ENCODE measurements at regions not wholly inside any gene's neighbourhood (a gene's known extent, or its start where the extent isn't known, plus 50 kb on each side); places are given as distances from the start of the nearest gene placed in this dataset.

DNA sequence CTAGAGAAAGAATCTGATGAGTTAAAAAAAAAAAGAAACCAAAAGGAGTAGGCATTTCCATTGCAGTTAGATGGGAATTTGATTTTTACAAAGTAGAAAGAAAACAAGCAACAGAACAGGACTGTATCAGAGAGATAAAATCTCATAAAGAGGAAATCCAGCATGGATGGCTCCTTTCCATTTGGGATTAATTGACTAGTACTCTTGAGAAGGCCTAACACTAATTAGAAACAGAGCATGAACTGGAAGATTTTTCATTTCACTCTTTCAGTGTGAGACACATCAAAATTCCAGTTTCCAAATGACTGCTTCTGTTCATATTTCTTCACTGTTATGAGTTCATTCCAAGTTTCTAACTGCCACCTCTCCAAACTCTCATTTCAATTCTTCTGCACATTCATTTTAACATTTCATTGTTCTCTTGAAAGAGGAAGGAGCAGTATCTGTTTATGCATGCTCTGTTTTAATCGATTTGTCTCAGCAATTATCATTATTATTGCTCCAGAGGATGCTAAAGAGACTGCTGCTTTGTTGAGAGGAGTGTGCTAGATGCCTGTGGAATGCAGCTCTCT is 108.8 kb upstream of the PIEZO2 start:
- DNase-seq (ENCODE audit: low spot score), result no peak
- intact Hi-C loops (cut with DNase I), result no loop called here

DNA sequence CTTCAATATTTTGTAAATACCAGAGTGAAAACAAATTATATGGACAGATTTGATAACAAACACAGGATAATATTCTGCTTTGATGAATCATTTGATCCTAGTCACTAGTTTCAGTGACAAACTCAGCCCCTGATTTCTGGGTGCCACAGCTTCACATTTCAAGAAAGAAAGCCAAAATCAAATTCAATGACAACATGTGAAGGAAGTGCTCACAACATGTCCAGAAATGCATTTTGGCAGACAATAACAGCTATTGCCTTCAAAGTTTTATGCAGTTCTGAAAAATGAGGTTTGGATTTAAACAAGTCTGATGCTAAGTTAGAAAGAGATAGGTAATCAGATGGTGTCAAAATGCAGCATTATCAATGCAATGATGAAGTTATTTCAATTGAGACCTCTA is 106.9 kb upstream of the PIEZO2 start:
- DNase-seq (ENCODE audit: low spot score), result no peak
- intact Hi-C loops (cut with DNase I), result no loop called here

DNA sequence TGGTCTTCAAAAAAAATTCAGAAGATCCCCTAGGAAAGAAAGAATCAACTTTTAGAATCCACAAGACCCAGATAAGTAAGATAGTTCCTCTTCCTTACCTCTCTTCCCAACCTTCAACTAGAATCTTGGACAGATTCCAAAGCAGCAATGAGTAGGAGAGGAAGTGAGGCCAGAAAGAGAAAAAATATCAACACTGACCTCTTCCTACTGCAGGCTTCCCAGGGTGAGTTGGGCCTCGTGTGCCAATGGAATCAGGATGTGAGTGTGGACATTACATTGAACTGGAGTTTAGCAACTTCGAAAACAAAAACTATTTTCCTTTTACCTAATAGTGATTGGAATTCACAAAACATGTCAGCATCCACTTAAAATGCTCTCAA is 102.5 kb upstream of the PIEZO2 start:
- intact Hi-C loops (cut with DNase I), result no loop called here
- no peak for DNase-seq (ENCODE audit: low spot score)

DNA sequence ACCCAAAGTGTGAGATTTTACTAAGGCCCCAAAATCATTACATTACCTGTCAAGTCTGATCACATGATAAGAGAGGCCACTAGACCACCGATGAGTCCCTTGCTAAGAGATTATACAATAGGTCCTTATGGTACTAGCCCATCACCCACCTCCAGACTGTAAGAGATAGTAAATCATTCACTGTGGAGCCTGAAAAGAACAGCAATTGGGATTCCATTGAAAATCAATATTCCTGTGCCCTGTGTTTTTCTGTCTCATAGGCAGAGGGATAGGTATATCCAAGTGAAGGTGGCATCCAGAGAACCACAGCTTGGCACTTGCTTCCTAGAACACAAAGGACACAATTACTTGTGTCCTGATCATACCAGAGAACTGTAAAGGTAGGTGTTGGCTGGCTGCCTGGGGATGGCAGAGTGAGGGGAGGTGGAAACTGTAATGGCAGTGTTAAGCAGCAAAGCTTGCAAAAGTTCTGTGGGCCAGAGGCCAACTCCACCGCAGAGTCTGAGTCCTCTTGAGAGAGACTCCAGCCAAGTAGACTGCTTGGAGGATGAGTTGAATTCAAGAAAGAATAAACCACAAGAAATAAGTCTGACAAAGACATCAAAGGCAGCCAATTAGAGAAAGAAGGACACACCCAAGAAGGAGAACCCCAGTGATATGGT is 102.0 kb upstream of the PIEZO2 start:
- peak; percentile 89 for DNase-seq (ENCODE audit: low spot score)

DNA sequence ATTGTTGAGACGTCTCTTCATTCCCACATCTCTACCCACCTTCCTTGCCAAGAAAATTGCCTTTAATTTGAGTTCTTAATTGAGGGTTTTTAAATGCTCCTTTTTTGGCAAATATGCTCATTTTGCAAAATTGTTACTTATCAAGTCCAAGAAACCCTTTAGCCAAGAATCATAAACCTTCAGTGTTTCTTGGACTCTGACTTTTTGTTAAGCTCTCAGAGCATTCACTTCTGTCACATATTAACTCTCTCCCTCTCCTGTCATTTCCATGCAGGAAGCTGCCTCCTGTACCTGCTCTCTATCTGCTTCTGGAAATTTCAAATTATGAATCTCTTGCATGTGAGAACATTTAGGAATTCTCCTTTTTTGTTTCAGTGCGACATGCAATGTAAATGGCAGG is 100.0 kb upstream of the PIEZO2 start:
- intact Hi-C loops (cut with DNase I), result no loop called here
- no peak for DNase-seq (ENCODE audit: low spot score)

More for the DNA sequence above, 102.0 kb upstream of the PIEZO2 start:
- intact Hi-C loops (cut with DNase I), result no loop called here

DNA sequence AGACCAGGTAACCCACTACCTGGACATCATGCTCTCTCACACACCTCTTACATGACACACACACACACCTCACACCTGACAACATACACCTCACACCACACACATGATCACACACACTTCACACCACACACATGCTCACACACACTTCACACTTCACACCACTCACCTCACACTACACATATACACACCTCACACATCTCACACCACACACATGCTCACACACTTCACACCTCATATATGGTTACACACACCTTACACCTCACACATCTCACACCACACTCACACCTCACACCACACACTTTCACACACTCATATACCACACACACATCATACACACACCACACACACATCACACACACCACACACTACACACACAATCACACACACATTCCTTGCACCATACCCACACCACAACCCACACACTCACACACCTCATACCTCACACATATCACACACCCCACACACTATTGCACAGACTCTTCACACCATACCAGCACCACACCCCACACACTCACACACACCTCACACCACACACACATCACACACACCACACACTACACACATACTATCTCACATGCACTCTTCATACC is 98.1 kb upstream of the PIEZO2 start:
- no peak for DNase-seq (ENCODE audit: low spot score)
- intact Hi-C loops (cut with DNase I), result no loop called here

DNA sequence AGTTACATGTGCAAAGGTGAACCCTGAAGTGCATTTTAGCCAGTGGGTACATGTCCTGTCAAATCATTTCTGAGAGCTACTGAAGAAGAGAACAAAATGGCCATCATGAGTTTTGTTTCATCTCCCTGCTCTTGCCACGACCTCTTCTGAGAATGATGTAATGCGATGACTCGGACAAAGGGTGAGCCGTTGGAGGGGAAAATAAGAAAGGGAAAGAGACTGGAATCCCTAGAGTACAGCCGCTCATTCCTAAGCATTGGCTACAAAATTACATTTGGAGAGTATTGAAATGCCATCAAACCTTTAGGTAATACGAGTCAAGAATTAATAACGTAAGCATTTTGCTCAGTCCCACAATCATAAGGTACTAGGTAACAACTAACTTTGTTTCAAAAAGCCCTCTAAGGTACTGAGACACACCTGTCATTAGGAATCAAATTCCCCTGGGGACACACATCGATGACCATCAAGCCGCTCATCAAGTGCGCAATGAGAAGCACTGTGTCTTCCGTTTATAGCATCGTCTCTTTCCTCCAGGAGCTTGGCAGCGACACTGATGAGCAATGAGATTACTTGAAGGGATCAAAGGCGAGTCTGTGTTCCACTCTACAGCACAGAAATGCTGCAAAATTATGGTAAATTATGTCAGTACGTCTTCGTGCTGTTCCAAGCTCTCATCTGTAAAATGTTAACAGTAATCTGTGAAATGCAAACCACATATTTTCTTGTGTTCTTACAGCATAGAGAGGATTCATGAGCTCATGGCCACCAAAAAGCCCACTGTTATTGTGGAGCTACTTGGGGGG is 97.3 kb upstream of the PIEZO2 start:
- intact Hi-C loops (cut with DNase I), result no loop called here
- DNase-seq (ENCODE audit: low spot score), result no peak

DNA sequence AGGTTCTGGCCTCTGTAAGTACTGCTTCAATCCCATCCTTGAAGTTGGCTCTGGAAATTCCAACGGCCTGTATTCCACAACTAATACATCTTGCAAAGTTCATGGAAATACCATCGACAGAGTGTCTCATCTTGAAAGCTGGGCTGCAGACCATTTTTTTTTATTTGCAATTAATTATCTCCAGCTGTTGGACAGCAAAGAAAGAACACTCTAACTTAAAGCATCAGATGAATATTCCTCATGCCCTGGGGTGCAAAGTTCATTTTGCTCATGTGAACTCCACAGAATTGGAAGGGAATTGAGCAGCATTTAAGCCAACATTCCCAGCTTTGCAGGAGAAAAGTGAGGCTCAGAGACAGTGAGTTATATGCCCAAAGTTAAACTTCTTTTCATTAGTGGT is 96.5 kb upstream of the PIEZO2 start:
- DNase-seq (ENCODE audit: low spot score), result no peak
- intact Hi-C loops (cut with DNase I), result no loop called here

DNA sequence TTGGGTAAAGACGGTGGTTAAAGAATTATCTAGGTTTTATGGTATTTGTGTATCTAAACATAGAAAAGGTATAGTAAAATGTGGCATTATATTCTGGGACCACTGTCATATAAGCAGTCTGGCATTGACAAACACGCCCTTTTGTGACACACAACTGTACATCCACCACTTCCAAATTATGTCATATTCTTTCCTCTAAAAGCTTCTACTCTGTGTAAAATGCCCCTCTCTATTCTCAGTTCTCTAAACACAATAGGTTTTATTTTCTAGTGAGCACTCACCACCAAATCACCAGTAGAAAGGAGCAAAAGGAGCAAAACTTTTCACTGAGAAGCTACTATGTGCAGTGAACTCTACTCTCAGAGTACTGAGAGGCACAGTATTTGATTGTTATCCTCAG is 88.1 kb upstream of the PIEZO2 start:
- intact Hi-C loops (cut with DNase I), result no loop called here
- DNase-seq (ENCODE audit: low spot score), result no peak

DNA sequence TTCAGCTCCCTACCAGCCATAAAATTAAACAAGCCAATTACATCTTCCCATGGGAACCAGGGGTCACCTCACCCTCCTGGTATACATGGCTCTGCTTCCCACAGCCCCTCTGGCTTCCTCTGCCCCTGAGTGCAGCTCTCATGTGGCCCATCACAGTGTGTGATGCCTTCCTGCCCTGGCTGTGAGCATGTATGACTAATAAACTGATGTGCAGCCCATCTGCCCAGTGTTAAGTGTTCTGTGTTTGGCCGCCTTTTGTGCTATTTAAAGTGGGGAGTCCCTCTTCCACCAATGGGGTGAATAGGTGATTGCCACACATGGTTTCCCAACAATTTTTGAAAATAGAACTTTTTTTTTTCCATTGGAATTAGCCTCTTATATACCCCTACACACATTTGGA is 87.7 kb upstream of the PIEZO2 start:
- no peak for DNase-seq (ENCODE audit: low spot score)
- intact Hi-C loops (cut with DNase I), result no loop called here

DNA sequence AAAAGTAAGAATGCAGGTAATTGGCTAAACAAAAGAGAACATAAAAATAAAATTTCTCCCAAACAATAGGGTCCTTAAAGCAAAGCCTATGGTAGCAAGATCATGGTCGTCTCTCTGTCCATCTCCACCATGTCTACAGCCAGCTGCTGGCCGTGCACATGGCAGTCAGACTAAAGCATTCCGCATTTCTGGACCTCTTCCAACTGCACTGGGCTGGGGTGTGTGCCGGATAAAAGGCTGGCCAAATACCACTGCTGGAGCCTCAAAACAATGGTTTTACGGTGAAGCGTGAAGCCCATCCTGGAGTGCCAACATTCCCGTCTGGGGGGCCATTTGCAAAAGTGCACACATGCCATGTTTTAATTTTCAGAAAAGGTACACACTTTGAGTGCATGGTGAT is 74.8 kb upstream of the PIEZO2 start:
- intact Hi-C loops (cut with DNase I), result no loop called here

DNA sequence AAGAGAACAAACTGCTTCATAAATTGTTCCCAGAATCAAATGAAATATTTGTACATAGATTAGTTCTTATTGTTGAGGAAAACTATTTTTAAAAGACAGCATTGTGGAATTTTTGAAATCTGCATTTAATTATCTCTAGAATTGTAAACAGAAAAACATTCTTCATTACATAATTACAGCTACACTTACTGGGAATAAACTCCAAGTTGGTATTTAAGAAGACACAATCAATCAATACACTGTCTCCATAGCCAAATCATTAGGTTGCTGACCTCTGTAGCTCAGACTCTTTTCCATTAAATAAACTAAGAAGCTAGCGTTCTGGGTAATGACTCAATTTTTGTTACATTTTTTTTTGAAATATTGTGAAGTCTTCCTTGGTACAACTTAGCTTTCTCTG is 70.2 kb upstream of the PIEZO2 start:
- DNase-seq (ENCODE audit: low spot score), result no peak
- intact Hi-C loops (cut with DNase I), result no loop called here

More for the DNA sequence above, 74.8 kb upstream of the PIEZO2 start:
- no peak for DNase-seq (ENCODE audit: low spot score)

DNA sequence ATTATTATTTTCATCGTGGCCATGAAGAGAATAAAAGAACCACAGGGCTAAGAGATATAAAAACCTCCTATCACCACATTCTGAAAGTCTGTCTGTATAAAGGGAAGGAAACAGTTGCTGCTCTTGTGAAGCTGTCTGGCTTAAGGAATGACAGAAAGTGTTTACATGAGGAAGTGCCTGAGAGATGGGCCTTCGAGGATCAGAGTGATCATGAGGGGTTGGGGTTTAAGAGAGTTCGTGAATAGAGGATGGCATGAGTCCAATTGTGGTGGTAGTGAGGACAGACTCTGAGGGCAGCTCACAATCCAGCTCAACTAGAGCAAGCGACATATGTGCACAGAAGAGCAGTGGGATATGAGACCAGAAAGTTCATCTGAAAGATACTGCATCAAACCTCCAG is 65.8 kb upstream of the PIEZO2 start:
- intact Hi-C loops (cut with DNase I), result no loop called here
- no peak for DNase-seq (ENCODE audit: low spot score)

DNA sequence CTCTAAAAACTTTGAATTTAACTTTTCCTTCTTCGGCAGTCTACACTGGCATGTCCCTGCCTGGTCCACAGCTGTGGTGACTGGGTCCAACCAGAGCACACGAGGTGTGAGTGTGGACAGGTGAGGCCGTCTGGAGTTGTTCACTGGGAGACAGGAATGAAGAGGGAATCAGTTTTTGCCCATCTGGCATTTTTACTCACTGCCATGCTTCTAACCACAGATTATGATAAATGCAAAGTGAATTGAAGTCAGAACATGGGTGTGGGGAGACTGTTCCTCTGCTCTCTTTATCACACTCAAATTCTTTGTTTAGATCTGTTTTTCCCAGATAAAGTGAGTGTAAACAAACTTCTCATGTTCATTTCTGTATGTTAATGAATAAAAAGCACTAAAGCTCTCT is 54.7 kb upstream of the PIEZO2 start:
- DNase-seq (ENCODE audit: low spot score), result no peak
- intact Hi-C loops (cut with DNase I), result no loop called here

DNA sequence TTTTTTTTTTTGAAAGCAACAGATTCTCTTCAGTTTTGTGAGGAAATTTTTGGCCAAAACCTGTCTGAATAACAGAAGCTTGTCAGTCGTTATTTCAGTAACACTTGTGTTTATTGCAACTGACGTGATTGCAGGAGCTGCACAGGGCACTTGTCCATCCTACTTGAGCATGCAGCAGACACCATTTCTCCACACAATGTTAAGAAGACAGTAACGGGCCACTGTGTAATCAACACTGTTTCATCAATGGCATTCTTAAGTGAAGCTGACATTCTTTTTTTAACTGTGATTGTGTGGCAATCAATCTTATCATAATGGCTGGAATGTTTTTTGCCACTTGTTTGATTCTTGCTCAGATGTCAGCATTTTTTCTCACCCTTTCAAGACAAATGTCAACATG is 50.1 kb upstream of the PIEZO2 start:
- no peak for DNase-seq (ENCODE audit: low spot score)
- intact Hi-C loops (cut with DNase I), result no loop called here
